IMR-90 (cell line): ENCODE measurements at regions not wholly inside any gene's neighbourhood (a gene's known extent, or its start where the extent isn't known, plus 50 kb on each side); places are given as distances from the start of the nearest gene placed in this dataset.

Experiments used
- ATAC-seq: fragments of 200-7000 bp; cut with Tn5 transposase; 2 replicates; pipeline ENCODE4 v1.9.1; 2020; ENCODE audit warnings: low read depth, mild to moderate bottlenecking, moderate library complexity
- BruUV-seq: library from RNA; stranded (reverse); fragments of 400-500 nt; replicated peaks from 2 replicates; lab custom pipeline; 2021; lab: Mats Ljungman, UMichigan
- CTCF ChIA-PET: fragments of 300-600 bp; formaldehyde crosslinking; extraction: SDS; loops from one replicate; lab custom pipeline; 2021; ENCODE audit warnings: antibody characterized with exemption; lab: Yijun Ruan, JAX
- POLR2A ChIA-PET: fragments of 300-600 bp; sonication (Branson Sonifier 250); formaldehyde crosslinking; loops from one replicate; lab custom pipeline; 2022; ENCODE audit warnings: antibody characterized with exemption; ENCODE audit not compliant: unreplicated experiment; lab: Charles Lee
- DNase-seq: peaks from one replicate; pipeline ENCODE4 v3.0.0; 2013
- H2AFZ ChIP-seq: replicated peaks from 2 replicates; pipeline ENCODE3; 2013; ENCODE audit warnings: low read length, mild to moderate bottlenecking; ENCODE audit not compliant: poor library complexity
- H2AK5ac ChIP-seq: 2 replicates; pipeline ENCODE4 v1.6.1; 2013; ENCODE audit warnings: low read depth, low read length, inconsistent platforms
- H2AK9ac ChIP-seq: replicated peaks from 2 replicates; pipeline ENCODE3; 2013; ENCODE audit warnings: mild to moderate bottlenecking, low read depth, low read length, moderate library complexity; ENCODE audit not compliant: poor library complexity
- H2BK120ac ChIP-seq: 2 replicates; pipeline ENCODE4 v1.6.1; 2013; ENCODE audit warnings: low read depth, low read length, inconsistent platforms
- H2BK15ac ChIP-seq: 3 replicates; pipeline ENCODE4 v1.6.1; 2013; ENCODE audit warnings: low read depth, low read length, inconsistent platforms
- H2BK20ac ChIP-seq: 2 replicates; pipeline ENCODE4 v1.6.1; 2013; ENCODE audit warnings: low read depth, mild to moderate bottlenecking, inconsistent platforms, low read length, moderate library complexity
- H2BK5ac ChIP-seq: 2 replicates; pipeline ENCODE4 v1.6.1; 2013; ENCODE audit warnings: mild to moderate bottlenecking, low read depth, low read length, inconsistent platforms; ENCODE audit not compliant: poor library complexity, severe bottlenecking
- H3K14ac ChIP-seq: replicated peaks from 2 replicates; pipeline ENCODE4 v1.6.1; 2013; ENCODE audit warnings: low read depth, low read length, inconsistent platforms
- H3K18ac ChIP-seq: 2 replicates; pipeline ENCODE4 v1.6.1; 2013; ENCODE audit warnings: low read depth, low read length, control low read depth
- H3K23ac ChIP-seq: 2 replicates; pipeline ENCODE4 v1.6.1; 2013; ENCODE audit warnings: low read depth, low read length, inconsistent platforms
- H3K27ac ChIP-seq: 2 replicates; pipeline ENCODE4 v1.5.1; 2013; ENCODE audit warnings: mild to moderate bottlenecking, control low read depth, low read length; ENCODE audit not compliant: insufficient read depth
- H3K27me3 ChIP-seq: 2 replicates; pipeline ENCODE4 v1.6.1; 2013; ENCODE audit warnings: low read length; ENCODE audit not compliant: control insufficient read depth, insufficient read depth
- H3K36me3 ChIP-seq: 2 replicates; pipeline ENCODE4 v1.6.1; 2013; ENCODE audit warnings: low read length, mixed read lengths; ENCODE audit not compliant: control insufficient read depth, insufficient read depth
- H3K4ac ChIP-seq: 2 replicates; pipeline ENCODE4 v1.6.1; 2013; ENCODE audit warnings: low read depth, low read length, inconsistent platforms
- H3K4me1 ChIP-seq: 2 replicates; pipeline ENCODE4 v1.6.1; 2013; ENCODE audit warnings: low read length, mixed read lengths; ENCODE audit not compliant: control insufficient read depth, insufficient read depth
- H3K4me2 ChIP-seq: 2 replicates; pipeline ENCODE4 v1.6.1; 2013; ENCODE audit warnings: low read depth, mild to moderate bottlenecking, control low read depth, low read length, moderate library complexity
- H3K4me3 ChIP-seq: 2 replicates; pipeline ENCODE4 v1.5.1; 2013; ENCODE audit warnings: low read depth, mild to moderate bottlenecking, control low read depth, low read length, moderate library complexity; ENCODE audit not compliant: insufficient read depth
- H3K56ac ChIP-seq: 2 replicates; pipeline ENCODE4 v1.6.1; 2013; ENCODE audit warnings: low read length, inconsistent platforms; ENCODE audit not compliant: insufficient read depth; ENCODE audit errors: extremely low read depth
- H3K79me1 ChIP-seq, 2 experiments: 2 replicates each; pipeline ENCODE4 v1.6.1; 2013; ENCODE audit warnings: low read length in 2 of 2, inconsistent platforms in 1 of 2, low read depth in 1 of 2
- H3K9ac ChIP-seq: 2 replicates; pipeline ENCODE4 v1.6.1; 2013; ENCODE audit warnings: low read depth, low read length, control low read depth
- H3K9me1 ChIP-seq: 2 replicates; pipeline ENCODE4 v1.6.1; 2013; ENCODE audit warnings: low read length, inconsistent platforms; ENCODE audit not compliant: insufficient read depth
- H3K9me3 ChIP-seq: 2 replicates; pipeline ENCODE4 v1.6.1; 2013; ENCODE audit warnings: low read length; ENCODE audit not compliant: control insufficient read depth, insufficient read depth
- H4K20me1 ChIP-seq: 2 replicates; pipeline ENCODE4 v1.6.1; 2013; ENCODE audit warnings: low read length, inconsistent platforms; ENCODE audit not compliant: insufficient read depth
- H4K5ac ChIP-seq: 2 replicates; pipeline ENCODE4 v1.6.1; 2013; ENCODE audit warnings: mild to moderate bottlenecking, low read depth, low read length, control low read depth
- H4K8ac ChIP-seq, 2 experiments: 2 replicates each; pipeline ENCODE4 v1.6.1; 2013; ENCODE audit warnings: low read depth in 2 of 2, low read length in 2 of 2, control low read depth in 1 of 2, inconsistent platforms in 1 of 2
- H4K91ac ChIP-seq: 2 replicates; pipeline ENCODE4 v1.6.1; 2013; ENCODE audit warnings: low read depth, low read length, inconsistent platforms; ENCODE audit not compliant: insufficient read depth
- BHLHE40 ChIP-seq: fragments of 150-350 bp; IDR thresholded peaks from 2 replicates; pipeline ENCODE4 v1.6.1; 2016; ENCODE audit warnings: mild to moderate bottlenecking, low read depth, low read length
- CEBPB ChIP-seq: IDR thresholded peaks from 2 replicates; pipeline ENCODE4 v1.6.1; 2012; ENCODE audit warnings: low read depth, low read length, improper control_type of control experiment
- CHD1 ChIP-seq: IDR thresholded peaks from 2 replicates; pipeline ENCODE4 v1.6.1; 2012; ENCODE audit warnings: low read depth, low read length, improper control_type of control experiment
- CTCF ChIP-seq: conservative IDR thresholded peaks from 2 replicates; pipeline ENCODE4 v1.5.1; 2012; ENCODE audit warnings: mild to moderate bottlenecking, low read depth, low read length, improper control_type of control experiment
- ELK1 ChIP-seq: fragments of 150-350 bp; IDR thresholded peaks from 2 replicates; pipeline ENCODE4 v1.6.1; 2016; ENCODE audit warnings: low read depth, mild to moderate bottlenecking, low read length, moderate library complexity, borderline replicate concordance
- FOS ChIP-seq: fragments of 150-350 bp; IDR thresholded peaks from 2 replicates; pipeline ENCODE4 v1.6.1; 2016; ENCODE audit warnings: low read depth, low read length
- MAFK ChIP-seq: IDR thresholded peaks from 2 replicates; pipeline ENCODE4 v1.6.1; 2012; ENCODE audit warnings: low read depth, low read length, improper control_type of control experiment
- MAZ ChIP-seq: IDR thresholded peaks from 2 replicates; pipeline ENCODE4 v1.6.1; 2012; ENCODE audit warnings: low read depth, mild to moderate bottlenecking, low read length, improper control_type of control experiment, moderate library complexity, borderline replicate concordance
- MXI1 ChIP-seq: IDR thresholded peaks from 2 replicates; pipeline ENCODE4 v1.6.1; 2012; ENCODE audit warnings: low read depth, mild to moderate bottlenecking, low read length, moderate library complexity, borderline replicate concordance
- NFE2L2 ChIP-seq: fragments of 150-350 bp; IDR thresholded peaks from 2 replicates; pipeline ENCODE4 v1.6.1; 2016; ENCODE audit warnings: low read depth, mild to moderate bottlenecking, low read length
- POLR2A ChIP-seq: IDR thresholded peaks from 2 replicates; pipeline ENCODE4 v1.6.1; 2012; ENCODE audit warnings: mild to moderate bottlenecking, low read depth, low read length
- RAD21 ChIP-seq: IDR thresholded peaks from 2 replicates; pipeline ENCODE4 v1.6.1; 2012; ENCODE audit warnings: low read length, improper control_type of control experiment
- RCOR1 ChIP-seq: IDR thresholded peaks from 2 replicates; pipeline ENCODE4 v1.6.1; 2012; ENCODE audit warnings: mild to moderate bottlenecking, low read length, improper control_type of control experiment; ENCODE audit not compliant: insufficient replicate concordance
- RFX5 ChIP-seq: IDR thresholded peaks from 2 replicates; pipeline ENCODE4 v1.8.0; 2012; ENCODE audit warnings: low read depth, mild to moderate bottlenecking, low read length, moderate library complexity
- SMC3 ChIP-seq: fragments of 150-350 bp; IDR thresholded peaks from 2 replicates; pipeline ENCODE4 v1.6.1; 2016; ENCODE audit warnings: low read depth, mild to moderate bottlenecking, antibody characterized with exemption, low read length, moderate library complexity
- USF2 ChIP-seq: fragments of 150-350 bp; IDR thresholded peaks from 2 replicates; pipeline ENCODE4 v1.6.1; 2017; ENCODE audit warnings: mild to moderate bottlenecking, antibody characterized with exemption, low read length, low read depth
- WGBS, 2 experiments: methylation state at CpG; one replicate each; pipeline versions ENCODE4 v1.1.5 to v1.1.7; 2013; ENCODE audit warnings: missing lambda C conversion rate in 2 of 2; ENCODE audit not compliant: insufficient read length in 1 of 2; ENCODE audit errors: extremely low coverage in 2 of 2; 5-methylcytosine and 5-hydroxymethylcytosine counted together
- dilution Hi-C: fragments of 300-500 bp; cut with HindIII; formaldehyde crosslinking; loops from one replicate; pipeline ENCODE4 v1.14.3; 2018; ENCODE audit warnings: low sequenced_read_pairs; ENCODE audit not compliant: unreplicated experiment
- in situ Hi-C: fragments of 300-500 bp; cut with MboI; formaldehyde crosslinking; loops from 3 replicates; pipeline ENCODE4 v1.14.3; 2019; ENCODE audit warnings: low sequenced_read_pairs, inconsistent platforms, mixed read lengths
- intact Hi-C: fragments of 100-400 bp; cut with micrococcal nuclease; formaldehyde crosslinking; loops from 2 replicates; pipeline ENCODE4 v1.10.0; 2022

GRCh38 chr15:27701956-27702355 lies 397.2 kb downstream of the OCA2 start:
- no peaks in the 10 kb centered on the region for H3K36me3 ChIP-seq
- H4K5ac ChIP-seq = no peak overlapping the region
- H2AK9ac ChIP-seq = no peak overlapping the region
- H3K79me1 ChIP-seq = no peaks in the 10 kb centered on the region
- intact Hi-C loops = no loop called here
- no peak overlapping the region for H2AFZ ChIP-seq
- 100% methylated on average over 4 of the region's 11 CpGs; no CpG with 5 or more reads in 1 of the 2 experiments for WGBS, 2 experiments
- H2BK20ac ChIP-seq = no peak overlapping the region
- H3K4me2 ChIP-seq = no peak overlapping the region
- H3K9me1 ChIP-seq = no peaks in the 10 kb centered on the region
- H3K27me3 ChIP-seq = no peaks in the 10 kb centered on the region
- H2AK5ac ChIP-seq = no peak overlapping the region
- H3K9ac ChIP-seq = no peak overlapping the region
- no peak overlapping the region for H4K8ac ChIP-seq
- H4K91ac ChIP-seq = no peak overlapping the region
- H2BK5ac ChIP-seq = no peak overlapping the region
- DNase-seq = no peak
- H4K20me1 ChIP-seq = no peaks in the 10 kb centered on the region
- CTCF ChIA-PET = no interaction called here
- no peak overlapping the region for H2BK15ac ChIP-seq
- H3K18ac ChIP-seq = no peak overlapping the region
- dilution Hi-C loops = no loop called here
- no peak overlapping the region for H3K4me3 ChIP-seq
- H3K27ac ChIP-seq = no peak overlapping the region
- BruUV-seq = no TSS peak
- no peak overlapping the region for H3K14ac ChIP-seq
- in situ Hi-C loops = no loop called here
- no peak overlapping the region for H2BK120ac ChIP-seq
- peaks cover 46% of the 10 kb centered on the region for H3K9me3 ChIP-seq
- no peaks in the 10 kb centered on the region for H3K4me1 ChIP-seq
- no peak overlapping the region for H3K56ac ChIP-seq
- TF ChIP-seq FOS (no peak), RAD21 (no peak), USF2 (no peak), MAZ (no peak), MXI1 (no peak), CTCF (no peak), POLR2A (no peak), CHD1 (no peak), RFX5 (no peak), BHLHE40 (no peak), RCOR1 (no peak), MAFK (no peak), NFE2L2 (no peak), ELK1 (no peak), CEBPB (no peak), SMC3 (no peak)
- POLR2A ChIA-PET = no interaction called here
- H3K23ac ChIP-seq = no peak overlapping the region
- H3K4ac ChIP-seq = no peak overlapping the region
- no peak for ATAC-seq
